Neural cell (in vitro differentiated cells): ENCODE measurements at regions not wholly inside any gene's neighbourhood (a gene's known extent, or its start where the extent isn't known, plus 50 kb on each side); places are given as distances from the start of the nearest gene placed in this dataset.

Experiments used
- H2AFZ ChIP-seq: fragments of 200-600, 300-800 bp; sonication (generic), shearing (Covaris generic); 2 replicates; pipeline ENCODE4 v1.6.0; 2014; ENCODE audit warnings: low read depth, mild to moderate bottlenecking, antibody characterized with exemption, low read length, moderate library complexity
- H3F3A ChIP-seq: fragments of 200-600 bp; shearing (Covaris generic); 2 replicates; pipeline ENCODE4 v1.6.1; 2016; ENCODE audit warnings: mild to moderate bottlenecking, moderate library complexity, mixed read lengths, antibody characterized with exemption, low read length; ENCODE audit not compliant: insufficient read depth, poor library complexity, severe bottlenecking
- H3K27ac ChIP-seq: fragments of 200-600, 300-800 bp; sonication (generic), shearing (Covaris generic); 2 replicates; pipeline ENCODE4 v1.5.1; 2014; ENCODE audit warnings: mild to moderate bottlenecking, low read length, moderate library complexity
- H3K27me3 ChIP-seq: fragments of 300-800, 200-600 bp; sonication (generic), shearing (Covaris generic); 2 replicates; pipeline ENCODE4 v1.6.0; 2014; ENCODE audit warnings: mild to moderate bottlenecking, low read depth, low read length, moderate library complexity; ENCODE audit not compliant: insufficient read depth
- H3K36me3 ChIP-seq: fragments of 300-800, 200-600 bp; sonication (generic), shearing (Covaris generic); 2 replicates; pipeline ENCODE4 v1.5.1; 2014; ENCODE audit warnings: mild to moderate bottlenecking, antibody characterized with exemption, low read length, moderate library complexity; ENCODE audit not compliant: insufficient read depth
- H3K4me2 ChIP-seq: fragments of 300-800, 200-600 bp; sonication (generic), shearing (Covaris generic); 2 replicates; pipeline ENCODE4 v1.6.0; 2014; ENCODE audit warnings: mild to moderate bottlenecking, low read length
- H3K4me3 ChIP-seq: fragments of 300-800, 200-600 bp; sonication (generic), shearing (Covaris generic); 2 replicates; pipeline ENCODE4 v1.5.1; 2014; ENCODE audit warnings: mild to moderate bottlenecking, low read length, moderate library complexity
- H3K79me2 ChIP-seq: fragments of 200-600 bp; shearing (Covaris generic); replicated peaks from 2 replicates; pipeline ENCODE4 v1.6.0; 2014; ENCODE audit warnings: mild to moderate bottlenecking, low read length, moderate library complexity; ENCODE audit not compliant: insufficient read depth
- H3K9ac ChIP-seq: fragments of 300-800, 200-600 bp; sonication (generic), shearing (Covaris generic); 2 replicates; pipeline ENCODE4 v1.6.1; 2016; ENCODE audit warnings: mild to moderate bottlenecking, low read length, mixed read lengths
- H3K9me2 ChIP-seq: fragments of 200-600 bp; shearing (Covaris generic); 2 replicates; pipeline ENCODE4 v1.6.1; 2016; ENCODE audit warnings: mild to moderate bottlenecking, low read length, mixed read lengths; ENCODE audit not compliant: insufficient read depth
- H3K9me3 ChIP-seq: fragments of 200-600, 300-800 bp; sonication (generic), shearing (Covaris generic); 2 replicates; pipeline ENCODE4 v1.6.1; 2016; ENCODE audit warnings: mild to moderate bottlenecking, mixed run types, low read length, moderate library complexity, mixed read lengths
- H4K20me1 ChIP-seq: fragments of 200-600 bp; shearing (Covaris generic); 2 replicates; pipeline ENCODE4 v1.6.1; 2016; ENCODE audit warnings: mild to moderate bottlenecking, mixed run types; ENCODE audit not compliant: insufficient read depth
- CTCF ChIP-seq: fragments of 450-650 bp; IDR thresholded peaks from 2 replicates; pipeline ENCODE4 v1.5.1; 2014; ENCODE audit warnings: antibody characterized with exemption, mild to moderate bottlenecking, moderate library complexity; ENCODE audit not compliant: poor library complexity, severe bottlenecking
- EP300 ChIP-seq: fragments of 450-650 bp; conservative IDR thresholded peaks from 2 replicates; pipeline ENCODE4 v1.6.1; 2014; ENCODE audit warnings: antibody characterized with exemption, mild to moderate bottlenecking, moderate library complexity; ENCODE audit not compliant: poor library complexity, severe bottlenecking
- EZH2 ChIP-seq: fragments of 200-600, 300-800 bp; shearing (Covaris generic), sonication (generic); IDR thresholded peaks from 2 replicates; pipeline ENCODE4 v1.6.1; 2014; ENCODE audit warnings: antibody characterized with exemption, low read length, borderline replicate concordance, mild to moderate bottlenecking; ENCODE audit not compliant: insufficient read depth, poor library complexity, severe bottlenecking
- MXI1 ChIP-seq: fragments of 450-650 bp; conservative IDR thresholded peaks from 2 replicates; pipeline ENCODE4 v1.6.1; 2014; ENCODE audit warnings: antibody characterized with exemption, mild to moderate bottlenecking; ENCODE audit not compliant: poor library complexity, severe bottlenecking
- POLR2AphosphoS5 ChIP-seq: IDR thresholded peaks from 2 replicates; pipeline ENCODE4 v1.6.1; 2012
- RAD21 ChIP-seq: fragments of 450-650 bp; conservative IDR thresholded peaks from 2 replicates; pipeline ENCODE4 v1.6.1; 2014; ENCODE audit warnings: antibody characterized with exemption, mild to moderate bottlenecking, moderate library complexity
- REST ChIP-seq: IDR thresholded peaks from 2 replicates; pipeline ENCODE4 v1.6.1; 2012; ENCODE audit warnings: borderline replicate concordance
- SMC3 ChIP-seq: fragments of 450-650 bp; conservative IDR thresholded peaks from 2 replicates; pipeline ENCODE4 v1.6.1; 2014; ENCODE audit warnings: antibody characterized with exemption, mild to moderate bottlenecking, moderate library complexity; ENCODE audit not compliant: poor library complexity
- TAF1 ChIP-seq: IDR thresholded peaks from 2 replicates; pipeline ENCODE4 v1.6.1; 2012; ENCODE audit warnings: low read depth

- H3F3A ChIP-seq, result no peaks in the 10 kb centered on the region
- H2AFZ ChIP-seq, result no peak overlapping the region
- H3K4me2 ChIP-seq, result no peak overlapping the region
- no peaks in the 10 kb centered on the region for H3K79me2 ChIP-seq
- H3K4me3 ChIP-seq, result no peak overlapping the region
- no peaks in the 10 kb centered on the region for H4K20me1 ChIP-seq
- no peak overlapping the region for H3K9ac ChIP-seq
- H3K9me3 ChIP-seq, result no peaks in the 10 kb centered on the region
- no peaks in the 10 kb centered on the region for H3K9me2 ChIP-seq
- no peaks in the 10 kb centered on the region for H3K36me3 ChIP-seq
- no peak overlapping the region for H3K27ac ChIP-seq
- TF ChIP-seq RAD21 (no peak), CTCF (no peak), EZH2 (no peak), REST (no peak), EP300 (no peak), TAF1 (no peak)
- no peaks in the 10 kb centered on the region for H3K27me3 ChIP-seq
Measured at GRCh38 chr6:166738386-166739116, 111.5 kb upstream of the RPS6KA2 start.

GRCh38 chr6:166737261-166737660 lies 110.2 kb upstream of the RPS6KA2 start:
- no peak for TF ChIP-seq CTCF
- no peak for TF ChIP-seq SMC3
- TF ChIP-seq REST, result no peak
- no peak for TF ChIP-seq RAD21
- TF ChIP-seq EP300, result no peak
- TF ChIP-seq POLR2AphosphoS5, result no peak
- TF ChIP-seq EZH2, result no peak
- TF ChIP-seq MXI1, result no peak
- TF ChIP-seq TAF1, result no peak
- Histone ChIP-seq H3K9ac (no peak overlapping the region), H3K4me2 (no peak overlapping the region), H3K79me2 (no peaks in the 10 kb centered on the region), H3K9me3 (no peaks in the 10 kb centered on the region), H3F3A (no peaks in the 10 kb centered on the region), H3K27me3 (no peaks in the 10 kb centered on the region), H2AFZ (no peak overlapping the region), H4K20me1 (no peaks in the 10 kb centered on the region), H3K27ac (no peak overlapping the region), H3K4me3 (no peak overlapping the region), H3K36me3 (no peaks in the 10 kb centered on the region), H3K9me2 (no peaks in the 10 kb centered on the region)
